GM19452 (cell line): ENCODE measurements at regions not wholly inside any gene's neighbourhood (a gene's known extent, or its start where the extent isn't known, plus 50 kb on each side); places are given as distances from the start of the nearest gene placed in this dataset.
"Not testable (repeated sequence)": the region's sequence is repeated elsewhere in the genome, so short reads cannot be mapped to it uniquely, and the experiment has no call there.

Experiments used
- ATAC-seq: cut with Tn5 transposase; IDR thresholded peaks from one replicate; pipeline ENCODE4 v1.9.1; 2021; ENCODE audit not compliant: unreplicated experiment

DNA sequence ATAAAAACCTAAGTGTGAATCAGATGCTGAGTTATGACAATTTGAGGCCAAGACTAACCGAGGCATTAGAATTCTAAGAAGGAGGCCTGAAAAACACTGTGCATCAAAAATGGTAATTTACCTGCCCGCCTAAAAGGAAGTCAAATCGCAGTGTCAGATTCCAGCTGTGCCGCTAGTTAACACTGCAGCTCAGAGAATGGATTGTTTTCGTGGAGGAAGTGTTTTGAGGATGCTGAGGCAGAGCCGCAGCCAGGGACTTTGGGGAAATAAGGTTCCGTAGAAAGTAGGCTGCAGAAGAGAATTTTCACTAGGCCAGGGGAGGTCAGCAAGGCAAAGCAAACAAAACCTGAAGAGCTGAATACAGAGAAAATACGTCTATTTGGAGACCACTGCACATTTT is 226.4 kb upstream of the ISL1 start:
- ATAC-seq = no peak

DNA sequence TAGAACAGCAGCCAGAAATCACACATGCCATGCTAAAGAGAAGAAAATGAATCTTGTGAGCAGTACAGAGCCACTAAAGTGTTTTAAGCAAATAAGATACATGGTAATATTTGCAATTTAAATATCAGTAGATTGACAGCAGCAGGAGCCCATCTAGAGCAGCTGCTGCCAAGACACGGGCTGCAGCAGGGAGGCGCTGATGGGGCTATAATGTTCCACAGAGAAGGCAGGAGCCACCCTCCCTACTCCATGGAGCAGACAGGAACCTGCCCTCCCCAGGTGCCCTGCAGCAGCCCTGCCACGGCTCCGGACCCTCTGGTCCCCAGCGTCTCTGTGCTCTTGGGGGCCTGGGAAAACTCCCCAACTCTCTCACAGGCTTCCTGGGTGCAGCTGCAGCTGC is 224.1 kb upstream of the ISL1 start:
- ATAC-seq = no peak

DNA sequence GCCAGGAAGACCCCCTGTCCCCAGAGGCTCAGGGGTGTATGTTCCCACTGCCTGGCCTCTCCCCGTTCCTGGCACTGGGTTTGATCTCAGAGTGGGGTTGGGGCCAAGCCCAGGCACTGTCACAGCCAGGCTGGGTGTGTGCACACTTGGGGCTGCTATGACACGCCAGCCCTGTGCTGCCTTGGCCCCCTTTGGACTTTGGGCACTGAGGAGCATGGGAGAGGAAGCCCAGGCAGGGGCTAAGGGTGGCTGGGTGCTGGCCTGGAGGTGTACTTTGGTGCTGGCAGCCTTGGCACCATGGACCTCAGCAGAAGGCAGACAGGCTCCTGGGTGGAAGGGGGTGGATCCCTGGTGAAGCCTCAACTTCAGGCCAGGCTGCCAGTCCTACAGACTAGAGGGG is 223.6 kb upstream of the ISL1 start:
- no peak for ATAC-seq

DNA sequence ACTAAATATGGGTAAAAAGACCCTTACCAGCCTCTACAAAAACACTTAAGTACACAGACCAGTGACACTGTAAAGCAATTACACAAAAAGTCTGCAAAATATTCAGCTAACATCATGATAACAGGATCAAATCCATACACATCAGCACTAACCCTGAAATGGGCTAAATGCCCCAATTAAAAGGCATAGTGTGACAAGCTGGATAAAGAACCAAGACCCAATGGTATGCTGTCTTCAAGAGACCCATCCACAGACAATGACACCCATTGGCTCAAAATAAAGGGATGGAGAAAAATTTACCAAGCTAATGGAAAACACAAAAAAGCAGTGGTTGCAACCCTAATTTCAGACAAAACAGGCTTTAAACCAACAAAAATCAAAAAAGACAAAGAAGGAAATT is 221.0 kb upstream of the ISL1 start:
- no peak for ATAC-seq

DNA sequence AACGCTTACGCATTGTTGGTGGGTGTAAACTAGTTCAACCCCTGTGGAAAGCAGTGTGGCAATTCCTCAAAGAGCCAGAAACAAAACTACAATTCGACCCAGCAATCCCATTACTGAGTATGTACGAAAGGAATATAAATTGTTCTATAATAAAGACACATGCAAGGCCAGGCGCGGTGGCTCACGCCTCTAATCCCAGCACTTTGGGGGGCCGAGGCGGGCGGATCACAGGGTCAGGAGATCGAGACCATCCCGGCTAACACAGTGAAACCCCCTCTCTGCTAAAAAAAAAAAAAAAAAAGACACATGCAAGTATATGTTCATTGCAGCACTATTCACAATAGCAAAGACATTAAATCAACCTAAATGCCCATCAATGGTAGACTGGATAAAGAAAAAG is 217.6 kb upstream of the ISL1 start:
- ATAC-seq = not testable (repeated sequence)

DNA sequence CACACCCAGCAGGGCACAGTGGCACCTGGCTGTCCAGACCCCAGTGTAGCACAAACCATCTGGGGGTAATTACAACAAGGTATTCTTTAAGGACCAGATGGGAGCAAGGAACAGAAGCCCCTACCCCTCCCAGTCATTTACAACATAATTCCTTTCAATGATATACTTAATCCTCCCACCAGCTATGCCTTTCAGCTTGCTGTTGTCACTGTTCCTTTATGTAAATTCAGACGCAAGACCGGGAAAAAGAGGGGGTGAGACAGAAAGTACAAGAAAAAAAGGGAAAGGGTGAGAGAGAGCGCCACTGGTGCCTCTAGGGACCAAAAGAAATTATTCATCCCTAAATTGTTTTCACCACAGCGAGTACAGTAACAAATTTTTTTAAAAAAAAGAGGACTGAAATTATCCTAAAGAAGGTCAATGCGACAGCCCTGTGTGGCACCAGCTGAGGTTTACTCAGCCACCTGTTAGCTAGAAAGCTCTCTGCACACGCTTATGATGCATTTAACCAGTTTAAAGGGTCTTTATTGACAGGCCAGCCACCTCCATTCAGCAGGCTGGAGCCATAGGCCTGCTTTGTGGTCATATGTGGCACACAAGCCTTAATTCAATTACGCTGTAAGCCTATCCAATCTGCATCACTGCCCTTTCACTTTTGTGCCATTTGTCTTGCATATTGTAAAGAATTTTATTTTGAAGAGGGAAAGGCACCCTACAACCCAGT is 210.2 kb upstream of the ISL1 start:
- no peak for ATAC-seq

DNA sequence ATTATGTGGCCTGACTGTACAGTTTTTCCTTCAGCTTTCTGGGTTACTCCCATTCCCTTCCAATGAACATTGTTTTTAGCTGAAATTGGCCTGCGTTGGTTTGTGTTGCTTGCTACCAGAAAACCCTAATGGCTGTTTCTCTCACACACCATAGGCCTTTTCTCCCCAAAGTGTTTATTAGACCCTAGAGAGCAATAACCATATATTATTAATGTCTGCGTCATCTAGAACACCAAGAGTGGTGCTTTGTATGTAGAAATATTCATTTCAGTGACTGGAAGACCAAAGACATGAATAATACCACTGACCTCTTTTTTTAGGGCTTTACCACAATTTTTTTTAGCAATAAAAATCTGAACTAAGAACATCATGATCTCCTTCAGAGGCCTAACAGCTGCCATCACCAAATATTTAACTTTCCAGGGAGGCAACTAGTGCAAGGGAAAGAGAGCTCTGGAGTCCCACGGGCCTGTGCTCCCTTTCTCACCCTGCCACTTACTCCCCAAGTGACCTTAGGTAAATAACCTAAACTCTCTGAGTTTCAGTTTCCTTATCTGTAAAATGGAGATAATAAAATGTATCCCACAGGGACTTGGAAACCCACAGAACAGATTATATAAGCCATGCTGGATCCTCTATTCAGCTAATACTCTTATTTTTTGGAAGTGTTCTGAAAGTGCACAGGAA is 201.9 kb upstream of the ISL1 start:
- ATAC-seq = no peak

DNA sequence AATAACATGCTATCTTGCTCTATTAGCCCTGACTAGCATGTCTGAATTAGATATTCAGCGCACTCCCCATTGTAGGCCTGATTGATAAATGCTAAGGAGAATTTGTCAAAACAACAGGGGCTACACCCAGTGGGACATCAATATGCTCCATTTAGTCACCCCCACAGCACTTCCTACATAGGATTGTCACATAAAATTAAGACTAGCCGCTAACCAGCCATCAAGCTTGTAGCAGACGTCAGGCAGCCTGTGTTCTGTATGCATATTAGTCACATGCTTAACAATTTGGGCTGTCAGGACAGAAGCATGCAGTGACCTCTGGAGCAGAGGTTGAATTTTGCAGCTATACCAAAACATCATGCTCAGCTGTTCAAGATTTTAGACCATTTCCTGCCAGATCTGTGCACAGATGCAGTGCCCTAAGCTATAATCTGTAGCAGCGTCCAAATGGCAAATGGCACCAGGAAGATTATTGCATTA is 197.4 kb upstream of the ISL1 start:
- no peak for ATAC-seq

DNA sequence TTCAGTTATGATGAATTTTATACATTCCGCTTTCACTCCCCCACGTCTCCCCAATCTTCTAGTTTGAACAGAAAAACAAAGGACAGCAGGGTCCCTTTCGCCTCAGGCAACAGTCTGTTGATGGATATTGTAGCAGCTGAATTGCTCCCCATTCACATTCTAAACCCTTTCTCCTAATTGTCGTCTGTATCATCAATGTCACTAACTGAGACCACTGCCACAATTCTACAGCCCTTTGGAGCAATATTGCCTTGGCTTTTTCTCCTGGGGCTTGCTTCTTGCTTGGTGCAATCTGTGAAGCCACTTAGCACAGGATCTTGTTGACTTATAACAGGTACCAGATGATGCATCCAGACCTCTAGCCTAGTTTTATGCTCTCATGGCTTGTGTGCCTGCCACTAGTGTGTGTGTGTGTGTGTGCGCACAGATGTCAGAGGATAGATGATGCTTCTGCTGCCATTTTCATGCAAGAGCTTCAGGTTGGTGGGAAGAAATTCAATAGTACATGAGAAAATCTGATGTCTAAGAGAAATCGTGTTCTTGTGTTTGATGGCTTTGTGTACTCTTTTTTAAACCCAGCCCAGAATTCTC is 195.2 kb upstream of the ISL1 start:
- ATAC-seq = no peak

DNA sequence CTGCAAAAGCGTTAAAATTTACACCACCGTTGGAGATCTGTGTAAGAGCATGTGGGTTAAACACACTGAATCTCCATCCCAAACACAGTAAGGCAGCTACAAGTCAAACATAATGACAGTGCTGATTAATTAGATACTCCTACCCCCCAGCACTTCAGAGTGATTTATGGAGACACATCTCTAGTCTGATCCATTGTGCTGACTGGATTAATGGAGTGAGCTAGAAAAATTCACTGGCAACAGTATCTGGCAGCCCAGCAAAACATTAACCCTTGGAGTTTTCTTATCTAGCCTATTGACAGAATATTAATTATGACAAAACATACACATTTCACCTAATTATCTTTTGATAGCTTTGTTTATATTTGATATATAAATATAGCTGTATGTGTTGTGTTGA is 188.6 kb upstream of the ISL1 start:
- ATAC-seq = no peak

DNA sequence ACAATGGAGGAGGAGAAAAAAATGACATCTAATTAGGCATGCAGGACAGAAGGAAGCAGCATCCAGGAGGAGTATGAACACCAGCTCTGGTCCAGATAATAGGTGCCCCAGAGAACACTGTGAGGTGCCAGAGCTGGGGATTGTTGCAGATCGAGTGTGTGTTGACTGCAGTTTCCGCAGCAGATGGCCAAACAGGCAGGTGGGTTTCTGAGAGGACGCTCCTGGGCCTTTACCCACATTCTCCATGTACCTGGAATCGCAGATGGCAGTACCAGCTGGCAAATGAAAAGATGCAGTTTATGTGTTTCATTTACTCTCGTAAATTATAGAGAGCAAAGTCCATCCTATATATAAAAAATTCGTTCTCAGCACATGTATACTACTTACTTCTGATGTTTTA is 182.2 kb upstream of the ISL1 start:
- ATAC-seq = no peak

DNA sequence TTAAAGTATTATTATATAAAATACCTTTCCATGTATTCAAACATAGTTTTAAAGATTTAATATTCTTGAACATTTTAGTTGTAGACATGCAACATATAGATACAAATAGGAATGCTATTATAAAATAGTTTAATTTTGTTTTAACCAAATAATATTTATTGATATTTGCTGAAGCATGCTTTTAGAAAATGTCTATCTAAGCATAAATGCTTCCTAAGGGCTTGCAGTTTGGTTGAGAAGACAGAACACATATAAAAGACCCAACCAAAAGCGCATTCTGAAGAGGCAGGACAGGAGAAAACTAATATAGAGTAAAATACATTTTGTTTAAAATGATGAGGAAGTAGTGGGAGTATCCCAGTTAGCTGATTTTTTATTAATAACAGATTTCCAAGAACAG is 181.5 kb upstream of the ISL1 start:
- ATAC-seq = no peak

DNA sequence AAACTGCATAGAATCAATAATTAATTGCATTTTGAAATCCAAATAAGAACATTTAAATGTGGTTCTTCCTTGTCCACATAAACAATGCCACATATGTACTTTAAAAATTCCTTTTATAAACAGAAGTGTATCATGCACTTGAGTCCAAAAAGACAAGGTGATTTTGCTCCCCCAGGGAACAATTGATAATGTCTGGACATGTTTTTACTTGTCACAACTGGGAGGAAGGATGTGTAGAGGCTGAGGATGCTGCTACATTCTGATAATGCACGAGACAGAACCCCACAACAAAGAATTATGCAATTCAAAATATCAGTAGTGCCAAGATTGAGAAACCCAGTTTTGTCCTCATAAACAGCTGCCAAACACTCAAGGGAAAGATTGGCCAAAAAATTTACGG is 181.1 kb upstream of the ISL1 start:
- no peak for ATAC-seq

DNA sequence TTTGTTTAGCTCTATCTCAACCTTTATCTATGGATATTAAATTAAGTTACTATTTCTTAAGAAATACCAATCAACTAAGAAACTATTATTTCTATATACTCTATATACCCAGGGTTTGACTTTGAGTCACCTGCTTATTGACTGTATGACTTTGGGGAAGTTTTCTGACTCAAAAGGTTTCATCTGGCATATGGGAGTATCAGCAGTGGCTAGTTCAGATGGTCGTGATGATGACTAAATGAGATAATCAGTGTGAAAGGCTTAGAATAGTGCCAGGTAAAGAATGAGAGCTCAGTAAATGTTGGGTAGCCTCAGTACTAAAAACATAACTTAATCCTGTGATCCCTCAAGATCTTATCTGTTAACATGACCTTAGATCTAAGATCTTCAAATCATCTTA is 179.7 kb upstream of the ISL1 start:
- no peak for ATAC-seq

DNA sequence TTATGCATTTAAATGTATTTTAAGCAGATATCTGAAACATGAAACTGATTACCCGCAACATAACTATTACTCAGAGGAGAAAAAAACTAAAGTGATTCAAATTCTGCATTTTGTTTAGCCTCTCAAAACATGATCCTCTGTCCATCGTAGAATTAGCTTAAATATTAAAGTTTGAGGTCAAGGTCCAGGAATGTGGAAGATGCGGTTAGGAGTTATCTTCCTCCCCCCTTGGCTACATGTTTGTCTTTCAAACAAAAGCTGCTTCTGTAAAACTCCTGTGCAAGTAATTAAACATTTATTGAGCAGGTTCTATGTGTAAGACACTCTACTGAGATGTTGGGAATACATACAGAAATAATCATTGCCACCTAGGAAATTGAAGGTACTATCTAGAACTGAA is 175.0 kb upstream of the ISL1 start:
- no peak for ATAC-seq

DNA sequence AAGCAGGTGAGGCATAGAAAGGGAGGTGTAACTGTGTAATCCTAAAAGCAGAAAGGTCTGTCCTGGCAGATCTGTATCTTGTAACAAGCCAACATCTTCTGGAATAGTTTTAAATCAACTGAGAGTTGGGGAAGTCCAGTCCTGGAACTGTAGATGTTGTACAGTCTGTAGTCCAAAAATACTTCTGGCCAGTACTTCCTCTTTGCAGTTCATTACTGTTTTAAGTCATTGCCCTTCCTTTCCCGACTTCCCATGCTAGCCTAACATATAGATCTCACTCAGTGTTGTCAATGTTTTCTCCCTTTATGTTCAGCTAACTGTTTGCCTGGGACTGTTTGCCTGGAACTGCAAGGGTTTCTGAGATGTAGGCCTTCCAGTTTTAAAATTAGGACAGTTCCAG is 168.5 kb upstream of the ISL1 start:
- ATAC-seq = no peak

DNA sequence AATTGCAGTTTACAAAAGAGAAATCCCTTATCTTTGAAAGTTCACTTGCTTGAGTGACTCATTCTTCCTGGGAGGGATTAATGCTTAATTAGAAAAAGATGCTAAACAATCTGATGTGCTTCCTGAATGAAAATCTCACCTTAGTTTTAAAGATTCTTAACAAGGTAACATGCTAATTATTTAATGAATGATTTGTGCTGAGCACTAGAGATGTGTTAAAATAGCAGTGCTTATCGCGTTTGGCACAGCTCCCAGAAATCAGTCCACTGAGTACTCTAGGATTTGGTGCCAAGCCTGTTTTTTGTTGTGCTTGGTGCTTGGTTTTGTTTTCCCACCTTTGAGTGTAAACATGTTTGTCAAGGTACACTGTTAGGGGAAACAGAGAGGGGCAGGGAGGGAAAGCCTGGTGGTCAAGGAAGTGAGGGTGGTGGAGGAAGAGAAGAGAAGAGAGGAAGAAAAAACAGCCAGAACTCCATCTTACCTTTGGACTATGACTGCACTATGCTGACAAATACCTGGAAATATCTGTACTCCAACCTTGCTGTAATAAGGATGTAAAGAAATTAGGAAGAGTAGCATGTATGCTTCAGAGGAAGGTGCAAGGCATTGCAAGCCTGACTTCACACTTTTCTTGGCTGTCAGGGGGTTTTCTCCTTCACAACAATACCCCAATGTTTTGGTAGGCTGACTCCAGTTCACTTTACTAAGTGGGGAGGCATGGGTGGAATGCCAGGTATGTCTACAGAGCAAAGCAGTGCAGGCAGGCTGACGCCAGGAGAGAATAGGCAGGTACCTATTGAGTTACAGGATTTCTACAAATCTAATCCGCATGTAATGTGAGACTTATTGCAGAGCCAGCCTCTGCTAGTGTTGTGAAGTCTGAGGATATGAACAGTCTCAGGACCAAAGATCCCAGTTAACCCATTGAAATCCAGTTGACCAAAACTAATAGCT is 157.2 kb upstream of the ISL1 start:
- no peak for ATAC-seq

DNA sequence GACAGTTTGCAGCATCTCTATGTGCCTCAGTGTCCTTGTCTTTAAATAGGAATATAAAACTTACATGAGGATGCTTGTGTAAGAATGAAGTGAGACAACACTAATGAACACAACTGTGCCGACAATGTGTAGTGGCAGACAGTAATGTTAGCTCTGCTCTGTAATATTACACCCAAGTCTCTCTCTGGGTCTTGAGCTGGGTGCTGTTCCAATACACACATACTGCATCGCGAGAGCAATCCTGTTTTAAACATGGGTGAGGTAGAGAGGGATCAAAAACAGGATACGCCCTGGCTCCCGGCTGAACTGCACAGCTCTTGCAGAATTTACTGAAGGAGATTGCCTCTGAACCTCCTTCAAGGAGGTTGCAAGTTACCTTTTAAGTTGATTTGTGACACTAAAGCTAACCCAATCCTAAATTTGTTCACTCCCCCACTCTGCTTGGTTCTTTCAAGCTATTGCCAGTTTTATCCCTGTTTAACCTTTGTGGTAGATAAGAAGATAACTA is 155.2 kb upstream of the ISL1 start:
- ATAC-seq = no peak

DNA sequence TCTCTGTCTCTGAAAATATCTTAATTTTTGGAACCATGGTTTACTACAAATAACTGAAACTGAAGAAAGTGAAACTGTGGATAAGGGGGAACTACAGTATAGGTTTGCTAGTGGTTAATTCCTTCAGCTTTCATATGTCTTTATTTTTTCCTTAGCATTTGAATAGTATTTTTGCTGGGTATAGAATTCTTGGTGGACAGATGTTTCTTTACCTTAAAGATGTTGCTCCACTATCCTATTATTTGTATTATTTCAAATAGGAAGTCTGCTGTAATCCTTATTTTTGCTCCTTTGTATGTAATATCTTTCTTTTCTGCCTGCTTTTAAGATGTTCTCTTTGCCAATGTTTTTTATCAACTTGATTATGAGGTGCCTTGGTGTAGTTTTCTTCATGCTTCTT is 152.9 kb upstream of the ISL1 start:
- ATAC-seq = no peak

DNA sequence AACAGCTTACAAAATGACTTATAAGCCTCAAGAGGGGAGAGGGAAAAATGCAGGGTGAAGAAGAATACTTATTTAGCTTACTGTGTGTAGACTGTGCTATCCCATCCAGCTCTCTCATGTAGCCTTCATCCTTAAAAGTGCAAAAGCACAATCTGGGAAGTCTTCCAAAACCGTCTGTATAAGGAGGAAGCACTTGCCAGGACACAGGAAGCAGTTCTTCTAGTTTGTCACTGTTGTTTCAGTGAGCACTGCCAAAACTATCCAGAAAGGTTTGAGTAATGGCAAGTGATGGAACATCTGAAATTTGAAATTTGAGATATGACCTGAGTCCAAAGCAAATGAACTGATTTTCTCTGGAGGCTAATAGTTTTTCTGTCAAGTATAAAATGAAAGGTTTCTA is 140.8 kb upstream of the ISL1 start:
- no peak for ATAC-seq

DNA sequence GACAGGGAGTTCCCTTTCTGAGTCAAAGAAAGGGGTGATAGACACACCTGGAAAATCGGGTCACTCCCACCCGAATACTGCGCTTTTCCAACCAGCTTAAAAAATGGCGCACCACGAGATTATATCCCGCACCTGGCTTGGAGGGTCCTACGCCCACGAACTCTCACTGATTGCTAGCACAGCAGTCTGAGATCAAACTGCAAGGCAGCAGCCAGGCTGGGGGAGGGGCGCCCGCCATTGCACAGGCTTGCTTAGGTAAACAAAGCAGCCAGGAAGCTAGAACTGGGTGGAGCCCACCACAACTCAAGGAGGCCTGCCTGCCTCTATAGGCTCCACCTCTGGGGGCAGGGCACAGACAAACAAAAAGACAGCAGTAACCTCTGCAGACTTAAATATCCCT is 132.3 kb upstream of the ISL1 start:
- ATAC-seq = not testable (repeated sequence)
